Keratinocyte (primary cell): ENCODE measurements at regions not wholly inside any gene's neighbourhood (a gene's known extent, or its start where the extent isn't known, plus 50 kb on each side); places are given as distances from the start of the nearest gene placed in this dataset.

Source experiments
- EZH2 ChIP-seq: IDR thresholded peaks from one replicate; pipeline ENCODE4 v1.6.1; 2012; ENCODE audit warnings: inconsistent platforms, mild to moderate bottlenecking, low read length, moderate library complexity
- TF ChIP-seq, protein P1 (sequence below), 3 experiments: IDR thresholded peaks in 1 of 3; conservative IDR thresholded peaks in 1 of 3; optimal IDR thresholded peaks in 1 of 3; 2 replicates in 2 of 3; 3 replicates in 1 of 3; pipeline versions ENCODE3 to v1.5.1; 2011; ENCODE audit warnings: low read length in 3 of 3, mild to moderate bottlenecking in 3 of 3, moderate library complexity in 2 of 3, control low read depth in 1 of 3, inconsistent platforms in 1 of 3; ENCODE audit not compliant: insufficient read depth in 2 of 3; ENCODE audit errors: extremely low read depth in 1 of 3

DNA sequence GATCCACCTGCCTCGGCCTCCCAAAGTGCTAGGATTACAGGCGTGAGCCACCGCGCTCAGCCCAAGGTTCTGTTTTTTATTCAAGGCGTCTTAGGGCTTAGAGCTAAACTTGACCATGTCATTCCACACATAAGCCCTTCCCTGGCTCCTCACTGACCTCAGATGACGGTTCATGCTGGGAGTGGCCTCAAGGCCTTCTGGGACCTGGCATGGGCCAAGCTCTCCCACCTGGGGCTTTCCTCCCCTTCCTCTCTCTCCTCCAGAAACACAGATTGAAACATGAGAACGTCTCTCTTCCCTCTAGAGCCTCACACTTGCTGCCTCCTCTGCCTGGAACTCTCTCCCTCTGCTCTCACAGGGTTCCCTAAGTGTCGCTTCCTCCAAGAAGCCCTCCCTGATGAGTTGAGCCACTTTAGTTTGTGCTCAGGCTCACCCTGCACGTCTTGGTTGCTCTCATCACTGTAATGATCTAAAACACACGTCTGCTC, 155.6 kb upstream of the IER5L start:
- TF ChIP-seq, protein P1, sequence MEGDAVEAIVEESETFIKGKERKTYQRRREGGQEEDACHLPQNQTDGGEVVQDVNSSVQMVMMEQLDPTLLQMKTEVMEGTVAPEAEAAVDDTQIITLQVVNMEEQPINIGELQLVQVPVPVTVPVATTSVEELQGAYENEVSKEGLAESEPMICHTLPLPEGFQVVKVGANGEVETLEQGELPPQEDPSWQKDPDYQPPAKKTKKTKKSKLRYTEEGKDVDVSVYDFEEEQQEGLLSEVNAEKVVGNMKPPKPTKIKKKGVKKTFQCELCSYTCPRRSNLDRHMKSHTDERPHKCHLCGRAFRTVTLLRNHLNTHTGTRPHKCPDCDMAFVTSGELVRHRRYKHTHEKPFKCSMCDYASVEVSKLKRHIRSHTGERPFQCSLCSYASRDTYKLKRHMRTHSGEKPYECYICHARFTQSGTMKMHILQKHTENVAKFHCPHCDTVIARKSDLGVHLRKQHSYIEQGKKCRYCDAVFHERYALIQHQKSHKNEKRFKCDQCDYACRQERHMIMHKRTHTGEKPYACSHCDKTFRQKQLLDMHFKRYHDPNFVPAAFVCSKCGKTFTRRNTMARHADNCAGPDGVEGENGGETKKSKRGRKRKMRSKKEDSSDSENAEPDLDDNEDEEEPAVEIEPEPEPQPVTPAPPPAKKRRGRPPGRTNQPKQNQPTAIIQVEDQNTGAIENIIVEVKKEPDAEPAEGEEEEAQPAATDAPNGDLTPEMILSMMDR (optimal IDR thresholded peaks at IDR 0.05 in 1 of 3, IDR thresholded peaks at IDR 0.05 in 1 of 3, conservative IDR thresholded peaks at IDR 0.05 in 1 of 3; ENCODE audit: extremely low read depth in 1 of 3, insufficient read depth in 2 of 3, low read length in 3 of 3) = no peak
- no peak for TF ChIP-seq EZH2
